Inflammatory macrophage treated with lipopolysaccharide for 4 hours (primary cell): ENCODE measurements at regions not wholly inside any gene's neighbourhood (a gene's known extent, or its start where the extent isn't known, plus 50 kb on each side); places are given as distances from the start of the nearest gene placed in this dataset.
A peak's percentile ranks its signal among the peaks of the same experiment; 100 is the strongest.

ENCODE experiments used
- DNase-seq: peaks from one replicate; pipeline ENCODE4 v3.0.0-alpha.2; 2020

GRCh38 chr13:50668691-50669271 lies 174.7 kb downstream of the DLEU7 start:
- DNase-seq = no peak

GRCh38 chr13:50670272-50670671 lies 173.2 kb downstream of the DLEU7 start:
- DNase-seq = no peak

DNA sequence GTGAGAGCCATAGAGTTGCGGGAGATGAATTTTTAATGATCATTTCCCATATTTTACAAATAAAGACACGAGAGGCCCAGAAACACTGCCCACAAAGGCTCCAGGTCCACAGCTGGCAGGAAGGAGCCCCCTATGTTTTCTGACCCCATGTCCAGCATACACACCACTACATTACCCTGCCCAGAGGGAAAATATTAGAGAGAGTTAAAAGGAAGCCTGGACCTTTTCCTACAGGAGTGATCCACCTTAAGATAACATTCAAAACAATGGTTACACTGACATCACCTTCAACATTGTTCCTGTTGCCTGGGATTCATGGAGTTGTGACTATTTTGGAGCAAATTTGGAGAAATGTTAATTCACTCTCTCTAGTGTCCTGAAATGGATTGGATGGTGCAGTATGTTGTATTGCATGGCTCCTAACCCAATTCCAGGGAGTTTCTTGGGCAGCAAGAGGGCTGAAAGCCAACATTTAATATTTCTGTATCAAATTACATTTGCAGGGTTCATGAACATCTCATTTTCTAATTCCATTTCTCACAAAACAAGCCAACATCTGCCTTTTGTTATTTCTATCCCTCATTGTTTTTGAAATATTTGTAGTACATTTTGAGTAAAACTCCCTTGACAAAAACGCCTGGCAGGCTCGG lies 172.5 kb downstream of the DLEU7 start:
- DNase-seq = no peak

DNA sequence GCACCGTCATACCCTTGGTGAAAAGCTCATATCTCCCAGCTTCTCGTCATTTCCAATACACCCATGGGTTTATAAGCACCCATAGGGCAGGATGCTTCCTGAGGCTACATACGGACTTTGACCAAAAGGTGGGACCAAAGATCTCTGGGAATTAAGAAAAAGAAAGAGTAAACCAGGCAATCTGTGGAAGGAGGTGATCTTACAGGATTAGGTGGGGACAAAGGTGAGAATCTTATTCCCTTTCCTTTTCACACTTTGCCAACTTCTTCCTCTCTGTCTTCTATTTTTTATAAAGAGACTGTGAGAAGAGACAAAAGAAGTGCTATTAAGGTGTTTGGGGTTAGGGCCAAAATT lies 172.0 kb downstream of the DLEU7 start:
- no peak for DNase-seq

GRCh38 chr13:50672025-50672424 lies 171.5 kb downstream of the DLEU7 start:
- peak; percentile 50 for DNase-seq

DNA sequence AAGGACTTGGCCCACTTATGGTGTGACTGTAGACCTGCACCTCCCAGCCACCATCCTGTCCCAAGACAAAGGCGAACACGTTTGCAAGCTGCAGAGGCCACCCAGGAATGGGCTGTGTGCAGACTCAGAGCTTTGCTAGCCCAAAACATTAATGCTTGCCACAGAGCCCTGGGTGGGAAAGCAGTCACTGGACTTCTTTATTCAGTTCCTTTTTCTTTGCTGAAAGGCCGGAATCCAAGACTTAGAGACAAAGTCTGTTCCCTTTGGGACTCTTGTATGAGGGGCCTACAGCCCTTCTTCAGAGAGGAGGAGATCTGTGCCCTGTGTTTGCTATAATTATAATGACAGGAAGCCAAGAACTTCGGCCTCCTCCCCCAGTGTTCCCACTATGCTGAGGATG lies 167.8 kb downstream of the DLEU7 start:
- DNase-seq = peak; percentile 21

DNA sequence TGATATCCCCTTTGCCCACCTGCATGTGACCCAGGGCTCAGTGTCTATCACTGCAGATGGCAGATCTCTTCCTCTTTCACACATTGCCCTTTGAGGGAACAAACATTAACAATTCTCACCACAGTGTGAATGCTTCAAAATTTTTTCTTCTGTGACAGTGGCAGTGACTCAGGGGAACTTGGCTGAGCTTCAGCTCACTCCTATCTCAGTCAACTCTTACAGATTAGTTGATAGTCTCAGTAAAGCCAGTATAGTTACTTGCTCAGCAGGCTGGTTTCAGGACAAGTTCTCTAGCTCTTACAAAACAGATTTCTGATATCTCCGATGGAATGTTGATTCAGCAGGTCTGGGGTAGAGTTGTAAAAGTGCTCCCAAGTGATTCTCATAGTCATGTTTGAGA lies 166.9 kb downstream of the DLEU7 start:
- DNase-seq = no peak

GRCh38 chr13:50677258-50677657 lies 166.2 kb downstream of the DLEU7 start:
- DNase-seq = no peak

DNA sequence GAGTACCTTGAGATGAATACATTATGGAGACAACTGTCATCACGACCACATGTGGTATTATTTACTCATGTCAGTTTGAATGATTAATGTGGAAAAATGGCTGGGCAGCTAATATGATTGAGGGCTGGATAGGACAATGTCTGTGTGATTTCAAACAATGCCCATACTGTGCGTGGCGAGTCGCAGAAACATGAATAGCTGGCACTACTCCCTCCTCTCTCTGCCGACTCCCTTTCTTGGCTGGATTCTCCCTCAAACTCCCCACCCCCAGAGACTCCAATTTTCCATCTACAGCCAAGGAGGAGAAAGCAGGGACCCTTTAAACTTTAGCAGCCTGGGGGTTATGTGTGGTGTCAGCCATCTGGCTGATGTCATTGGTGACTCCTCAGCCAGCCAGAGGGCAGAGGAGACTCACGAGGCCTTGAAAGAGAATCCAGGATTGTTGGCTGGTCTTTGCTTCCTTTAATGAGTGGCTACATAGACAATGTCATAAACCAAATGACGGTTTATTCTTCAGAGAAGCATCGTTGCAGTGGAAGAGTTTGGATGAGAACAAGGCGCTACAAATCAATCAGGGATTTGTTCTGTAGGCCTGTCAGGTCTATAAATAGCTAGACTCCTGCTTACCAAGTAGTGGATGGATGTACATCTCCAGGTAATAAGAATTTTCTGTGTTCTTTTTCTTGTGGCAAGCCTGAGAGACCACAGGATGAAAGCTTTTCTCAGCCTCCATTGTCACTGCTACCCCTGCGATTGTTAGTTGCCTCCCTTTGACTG lies 165.6 kb downstream of the DLEU7 start:
- DNase-seq = no peak

DNA sequence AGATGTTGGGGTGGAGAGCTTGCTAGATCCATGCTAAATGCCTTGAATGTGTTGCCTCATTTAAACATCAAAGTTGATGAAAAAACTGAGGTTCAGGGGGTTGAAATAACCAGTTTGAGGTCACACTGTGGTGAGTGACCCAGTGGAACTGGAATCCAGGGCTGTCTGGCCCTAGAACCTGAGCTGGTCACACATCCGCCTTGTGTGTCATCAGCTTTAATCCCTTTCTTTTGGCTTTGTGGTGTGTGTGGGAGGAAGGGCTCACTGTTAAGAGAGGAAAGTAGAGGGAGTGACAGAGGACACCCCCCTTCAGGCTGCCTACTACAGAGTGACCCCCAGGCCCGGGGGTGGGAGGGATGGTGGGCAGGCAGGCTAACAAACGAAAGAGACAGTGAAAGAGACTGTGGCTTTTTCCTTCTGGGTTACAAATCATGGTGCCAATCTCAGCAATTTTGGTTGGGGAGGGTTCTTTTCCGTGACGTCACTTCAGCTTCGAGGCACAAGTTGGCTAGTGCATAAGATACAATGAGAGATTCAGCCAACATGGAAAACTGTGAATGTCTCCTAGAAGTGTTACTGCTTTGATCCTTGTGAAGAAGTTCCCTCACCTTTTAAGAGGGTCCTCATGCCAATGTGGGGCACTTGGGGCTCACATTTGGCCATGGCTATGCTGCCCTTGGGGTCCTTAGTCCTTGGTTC lies 164.9 kb downstream of the DLEU7 start:
- DNase-seq = no peak

DNA sequence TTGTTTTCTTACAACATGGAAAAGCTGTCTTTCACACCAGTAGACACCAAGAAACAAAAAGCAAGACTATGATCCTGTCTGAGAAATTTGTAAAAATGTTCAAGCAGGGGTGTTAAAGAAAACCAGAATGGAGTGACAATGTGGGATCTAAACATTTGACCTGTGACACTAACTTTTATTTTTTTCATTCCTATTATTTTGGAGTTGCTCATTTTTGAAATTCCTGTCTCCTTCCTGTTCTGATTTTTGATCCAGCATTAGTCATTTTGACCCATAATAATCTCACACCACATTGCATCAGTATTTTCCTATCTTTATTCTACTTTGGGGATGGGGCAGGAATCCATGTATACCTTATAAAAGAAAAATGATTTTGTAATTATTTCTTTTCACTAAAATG lies 164.2 kb downstream of the DLEU7 start:
- no peak for DNase-seq

DNA sequence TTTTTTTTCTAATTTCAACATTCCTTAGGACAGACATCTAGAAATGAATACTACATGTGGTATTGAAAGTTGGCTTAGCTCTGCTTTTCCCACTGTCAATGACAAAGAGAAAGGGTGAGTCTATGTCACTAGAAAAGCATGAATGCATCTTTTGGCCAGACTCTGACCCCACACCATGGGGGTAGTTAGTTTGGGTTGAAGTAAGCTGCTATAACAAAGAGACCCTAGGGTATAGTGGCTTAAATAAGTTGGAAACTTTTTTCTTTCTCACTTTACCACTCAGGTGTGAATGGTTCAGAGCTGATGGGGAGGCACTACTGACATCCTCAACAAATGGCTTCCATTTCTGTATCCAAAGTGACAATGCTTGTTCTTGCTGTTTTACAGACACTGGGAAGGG lies 161.5 kb downstream of the DLEU7 start:
- no peak for DNase-seq

DNA sequence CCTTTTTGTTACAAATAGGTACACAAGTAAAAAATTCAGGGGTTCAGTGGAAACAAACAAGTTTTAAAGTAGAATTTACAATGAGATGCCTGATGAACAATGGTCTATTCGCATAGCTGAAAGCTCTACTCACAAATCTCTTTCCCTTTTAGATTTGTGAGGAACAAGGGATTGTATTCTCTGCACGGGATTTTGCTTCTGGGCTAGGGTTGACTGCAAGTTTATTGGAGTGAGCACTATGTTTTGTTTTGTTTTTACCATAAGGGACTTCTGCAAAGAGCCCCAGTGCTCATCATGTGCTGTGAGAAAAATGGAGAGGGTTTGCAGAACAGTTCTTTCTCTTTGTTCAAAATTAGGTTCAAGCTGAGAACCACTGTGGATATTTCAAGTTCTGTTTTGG lies 160.5 kb downstream of the DLEU7 start:
- DNase-seq = no peak

- DNase-seq = no peak
Observed at GRCh38 chr13:50684366-50684765, 159.1 kb downstream of the DLEU7 start.

DNA sequence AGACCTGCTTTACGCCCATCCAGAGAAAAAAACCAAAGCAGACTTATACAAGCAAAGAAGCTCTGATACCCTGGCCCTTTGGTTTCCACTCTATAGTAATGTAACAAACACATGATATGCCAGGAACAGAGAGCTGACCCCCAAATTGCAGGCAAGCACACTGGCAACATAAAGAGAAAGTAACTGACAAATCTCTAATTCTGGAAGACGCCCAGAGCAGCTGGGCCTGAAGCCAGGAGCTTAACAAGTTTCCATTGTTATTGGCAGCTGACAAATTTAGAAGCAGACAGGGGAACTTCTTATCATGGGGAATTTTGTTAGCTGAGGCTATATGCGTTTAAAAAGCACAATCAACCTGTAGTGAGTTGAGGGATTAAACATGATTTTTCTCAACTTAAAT lies 158.0 kb downstream of the DLEU7 start:
- DNase-seq = no peak

DNA sequence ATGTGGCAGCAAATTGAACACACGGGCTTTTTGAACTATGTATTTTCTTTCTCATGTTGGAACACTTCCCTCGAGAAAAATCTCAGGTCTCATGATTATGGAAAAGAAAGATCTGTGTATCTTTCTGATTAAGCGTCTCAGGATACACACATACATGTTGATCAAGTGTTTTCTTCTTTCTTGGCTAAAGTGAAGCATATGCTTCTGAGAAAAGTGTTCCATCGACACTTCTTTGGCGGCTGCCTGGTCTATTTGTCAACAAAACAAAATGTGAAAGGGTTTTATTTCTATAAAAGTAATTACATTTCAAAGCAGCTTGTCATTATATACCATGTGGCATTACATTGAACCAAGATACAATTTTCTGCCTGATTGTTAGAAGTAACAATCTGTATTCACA lies 157.5 kb downstream of the DLEU7 start:
- DNase-seq = no peak

- DNase-seq = no peak
Observed at GRCh38 chr13:50686551-50686950, 156.9 kb downstream of the DLEU7 start.

DNA sequence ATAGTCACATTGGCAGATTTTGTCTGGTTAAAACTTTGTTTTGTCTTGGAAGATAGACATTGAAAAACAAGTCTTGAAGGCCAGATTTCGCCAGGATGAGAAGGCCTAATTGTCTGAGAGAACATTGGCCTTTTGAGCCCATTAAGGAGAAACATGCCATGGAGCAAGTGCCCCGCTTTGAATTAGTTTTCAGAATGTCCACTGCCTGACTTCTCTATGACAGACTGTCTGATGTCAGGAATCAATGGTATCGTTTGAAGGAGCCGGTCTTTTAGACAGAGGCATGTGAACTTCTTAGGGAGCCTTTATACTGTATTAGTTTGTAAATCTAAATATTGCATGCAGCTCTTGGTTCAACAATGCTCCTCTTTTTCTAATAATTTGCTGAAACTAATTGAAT lies 155.9 kb downstream of the DLEU7 start:
- DNase-seq = no peak

DNA sequence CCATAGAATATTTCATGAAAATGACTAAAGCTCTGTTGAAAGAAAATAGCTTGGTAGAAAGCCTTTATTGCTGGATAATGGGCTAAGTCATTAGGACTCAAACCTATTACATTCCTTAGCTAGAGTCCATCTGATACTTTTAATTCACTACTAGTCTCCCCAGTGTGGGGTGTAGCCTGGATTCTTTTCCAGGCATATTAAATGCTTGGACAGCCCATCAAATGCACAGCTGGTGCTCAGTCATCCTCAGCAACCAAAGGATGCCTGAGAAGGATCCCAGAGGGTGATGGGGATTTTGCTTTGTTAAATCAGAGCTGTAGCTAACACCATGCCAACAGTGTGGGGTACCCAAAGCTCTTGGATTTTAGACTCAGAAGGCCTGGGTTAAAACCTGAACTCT lies 153.5 kb downstream of the DLEU7 start:
- DNase-seq = no peak

- DNase-seq = no peak
Observed at GRCh38 chr13:50691176-50691680, 152.3 kb downstream of the DLEU7 start.

- DNase-seq = no peak
Observed at GRCh38 chr13:50691681-50692263, 151.7 kb downstream of the DLEU7 start.

DNA sequence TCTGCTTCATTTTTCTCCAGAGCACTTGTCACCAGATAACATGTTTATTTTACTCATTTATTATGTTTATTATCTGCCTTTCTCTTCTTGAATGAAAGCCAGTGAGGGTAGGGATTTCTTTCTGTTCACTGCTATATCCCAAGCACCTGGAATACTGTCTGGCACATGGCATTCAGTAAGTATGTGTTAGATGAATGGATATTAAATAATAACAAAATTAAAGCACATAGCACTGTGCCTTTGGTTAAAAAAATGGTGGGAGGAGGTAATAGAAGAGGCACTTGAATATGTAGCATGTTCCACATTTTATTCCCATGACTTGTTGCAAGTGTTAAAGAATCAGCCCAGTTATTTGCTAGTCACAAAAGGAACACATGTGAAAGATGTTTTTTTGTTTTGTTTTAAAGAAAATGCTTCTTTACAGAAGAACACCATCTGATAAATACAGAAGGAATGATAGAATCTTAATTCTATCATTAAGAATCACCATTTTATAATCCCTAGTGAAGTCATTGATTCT lies 151.0 kb downstream of the DLEU7 start:
- no peak for DNase-seq

- DNase-seq = peak; percentile 47
Observed at GRCh38 chr13:50693727-50694126, 149.8 kb downstream of the DLEU7 start.
